Activated T-helper 1 cell treated with anti-CD3 and anti-CD28 coated beads, Interleukin-12 subunit alpha, Interleukin-12 subunit beta, Interleukin-2, Interleukin-4 antibody, amounts not matched to agents 30 ng/mL and 10 ng/mL and 1 ng/mL, durations not matched to agents 14 hours and 24 hours and 36 hours (primary cell): ENCODE measurements at regions not wholly inside any gene's neighbourhood (a gene's known extent, or its start where the extent isn't known, plus 50 kb on each side); places are given as distances from the start of the nearest gene placed in this dataset.

ENCODE experiments used
- DNase-seq: peaks from one replicate; pipeline ENCODE4 v3.0.0; 2021; ENCODE audit warnings: low spot score
- H3K27ac Mint-ChIP-seq: one replicate; pipeline ENCODE4 v1.8.0; 2021; ENCODE audit warnings: mild to moderate bottlenecking, mixed read lengths
- H3K27me3 Mint-ChIP-seq: one replicate; pipeline ENCODE4 v1.8.0; 2022; ENCODE audit warnings: mild to moderate bottlenecking, moderate library complexity, mixed read lengths; ENCODE audit not compliant: insufficient read depth
- H3K36me3 Mint-ChIP-seq: one replicate; pipeline ENCODE4 v1.8.0; 2021; ENCODE audit warnings: low read depth, mixed read lengths
- H3K4me1 Mint-ChIP-seq: one replicate; pipeline ENCODE4 v1.8.0; 2021; ENCODE audit warnings: low read depth, mixed read lengths
- H3K4me3 Mint-ChIP-seq: one replicate; pipeline ENCODE4 v1.8.0; 2021; ENCODE audit warnings: mild to moderate bottlenecking, moderate library complexity, mixed read lengths
- H3K9me3 Mint-ChIP-seq: one replicate; pipeline ENCODE4 v1.8.0; 2021; ENCODE audit warnings: mixed read lengths
- intact Hi-C: fragments of 100-400 bp; cut with micrococcal nuclease; formaldehyde crosslinking; loops from one replicate; pipeline ENCODE4 v1.15.1; 2024

- no peaks in the 10 kb centered on the region for H3K4me1 Mint-ChIP-seq
- H3K27me3 Mint-ChIP-seq = peaks cover 4% of the 10 kb centered on the region
- no peaks in the 10 kb centered on the region for H3K9me3 Mint-ChIP-seq
- DNase-seq = no peak
- intact Hi-C loops = no loop called here
- no peak overlapping the region for H3K27ac Mint-ChIP-seq
- no peaks in the 10 kb centered on the region for H3K36me3 Mint-ChIP-seq
- no peak overlapping the region for H3K4me3 Mint-ChIP-seq
Observed at GRCh38 chr1:60225486-60225885, 151.9 kb upstream of the C1orf87 start.

DNA sequence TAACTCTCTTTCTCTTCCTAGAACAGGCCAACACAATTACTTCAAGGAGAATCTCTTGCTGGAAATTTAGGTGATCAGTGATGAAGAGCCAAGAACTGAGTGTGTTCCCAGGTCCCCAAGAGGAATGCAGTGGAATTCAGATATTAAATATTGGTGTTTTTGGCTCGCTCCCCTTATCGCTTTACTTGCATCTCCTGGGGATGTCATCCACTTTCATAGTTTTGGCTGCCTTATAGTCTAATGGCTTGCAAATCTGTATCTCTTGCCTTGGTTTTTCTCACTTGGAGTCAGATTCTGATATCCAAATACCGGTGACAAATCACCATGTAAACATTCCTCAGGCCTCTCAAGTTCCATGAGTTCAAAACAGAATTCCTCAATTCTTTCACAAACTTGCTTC is 151.0 kb upstream of the C1orf87 start:
- DNase-seq = no peak
- Mint-ChIP-seq H3K4me3 (no peak overlapping the region), H3K36me3 (no peaks in the 10 kb centered on the region), H3K4me1 (no peaks in the 10 kb centered on the region), H3K27ac (no peak overlapping the region), H3K27me3 (peaks cover 4% of the 10 kb centered on the region), H3K9me3 (no peaks in the 10 kb centered on the region)
- intact Hi-C loops = no loop called here

DNA sequence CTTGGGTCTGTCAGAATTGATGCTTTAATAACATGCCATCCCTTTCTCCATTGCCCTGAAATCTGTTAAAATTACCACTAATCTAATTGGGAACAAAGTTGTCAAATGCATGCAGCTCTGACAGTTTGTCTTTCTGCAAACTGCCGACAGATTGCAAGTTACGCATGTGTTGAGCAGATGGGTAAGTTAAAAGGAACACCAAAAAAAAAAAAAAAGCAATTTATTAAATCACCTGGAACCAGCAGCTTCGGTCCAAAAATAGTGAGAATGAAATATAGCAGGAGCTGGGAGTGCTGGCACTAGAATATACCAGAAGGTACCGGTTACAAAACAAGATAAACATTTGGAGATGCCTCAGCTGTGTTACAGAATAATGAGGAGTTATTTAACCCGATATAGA is 149.6 kb upstream of the C1orf87 start:
- DNase-seq = no peak
- intact Hi-C loops = no loop called here

GRCh38 chr1:60222360-60223115 is 149.0 kb upstream of the C1orf87 start:
- Mint-ChIP-seq H3K4me1 (no peaks in the 10 kb centered on the region), H3K9me3 (no peaks in the 10 kb centered on the region), H3K27ac (no peak overlapping the region), H3K4me3 (no peak overlapping the region), H3K36me3 (no peaks in the 10 kb centered on the region), H3K27me3 (peaks cover 4% of the 10 kb centered on the region)
- intact Hi-C loops = no loop called here
- DNase-seq = no peak

More for the DNA sequence above, 149.6 kb upstream of the C1orf87 start:
- no peaks in the 10 kb centered on the region for H3K4me1 Mint-ChIP-seq
- no peaks in the 10 kb centered on the region for H3K9me3 Mint-ChIP-seq
- H3K4me3 Mint-ChIP-seq = no peak overlapping the region
- H3K27ac Mint-ChIP-seq = no peak overlapping the region
- no peaks in the 10 kb centered on the region for H3K36me3 Mint-ChIP-seq
- H3K27me3 Mint-ChIP-seq = peaks cover 4% of the 10 kb centered on the region

GRCh38 chr1:60213253-60213652 is 139.7 kb upstream of the C1orf87 start:
- intact Hi-C loops = no loop called here

GRCh38 chr1:60196026-60196425 is 122.5 kb upstream of the C1orf87 start:
- H3K27me3 Mint-ChIP-seq = no peaks in the 10 kb centered on the region
- no peak for DNase-seq
- intact Hi-C loops = no loop called here
- H3K9me3 Mint-ChIP-seq = no peaks in the 10 kb centered on the region
- H3K36me3 Mint-ChIP-seq = no peaks in the 10 kb centered on the region
- H3K27ac Mint-ChIP-seq = no peak overlapping the region
- no peak overlapping the region for H3K4me3 Mint-ChIP-seq
- no peaks in the 10 kb centered on the region for H3K4me1 Mint-ChIP-seq

More at GRCh38 chr1:60213253-60213652, 139.7 kb upstream of the C1orf87 start:
- H3K27ac Mint-ChIP-seq = no peak overlapping the region
- H3K36me3 Mint-ChIP-seq = no peaks in the 10 kb centered on the region
- no peak overlapping the region for H3K4me3 Mint-ChIP-seq
- no peaks in the 10 kb centered on the region for H3K9me3 Mint-ChIP-seq
- H3K4me1 Mint-ChIP-seq = no peaks in the 10 kb centered on the region
- no peak for DNase-seq
- H3K27me3 Mint-ChIP-seq = no peaks in the 10 kb centered on the region

DNA sequence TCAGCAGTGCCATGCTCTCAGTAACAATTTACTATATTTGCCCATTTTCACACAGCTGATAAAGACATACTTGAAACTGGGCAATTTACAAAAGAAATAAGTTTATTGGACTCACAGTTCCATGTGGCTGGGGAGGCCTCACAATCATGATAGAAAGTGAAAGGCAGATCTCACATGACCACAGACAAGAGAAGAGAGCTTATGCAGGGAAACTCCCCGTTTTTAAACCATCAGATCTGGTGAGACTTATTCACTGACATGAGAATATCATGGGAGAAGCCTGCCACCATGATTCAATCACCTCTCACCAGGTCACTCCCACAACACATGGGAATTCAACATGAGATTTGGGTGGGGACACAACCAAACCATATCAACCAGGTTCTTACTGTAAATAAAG is 112.1 kb upstream of the C1orf87 start:
- Mint-ChIP-seq H3K27ac (no peak overlapping the region), H3K4me3 (no peak overlapping the region), H3K9me3 (peaks cover 4% of the 10 kb centered on the region), H3K27me3 (no peaks in the 10 kb centered on the region), H3K36me3 (no peaks in the 10 kb centered on the region), H3K4me1 (no peaks in the 10 kb centered on the region)
- DNase-seq = no peak
- intact Hi-C loops = no loop called here

DNA sequence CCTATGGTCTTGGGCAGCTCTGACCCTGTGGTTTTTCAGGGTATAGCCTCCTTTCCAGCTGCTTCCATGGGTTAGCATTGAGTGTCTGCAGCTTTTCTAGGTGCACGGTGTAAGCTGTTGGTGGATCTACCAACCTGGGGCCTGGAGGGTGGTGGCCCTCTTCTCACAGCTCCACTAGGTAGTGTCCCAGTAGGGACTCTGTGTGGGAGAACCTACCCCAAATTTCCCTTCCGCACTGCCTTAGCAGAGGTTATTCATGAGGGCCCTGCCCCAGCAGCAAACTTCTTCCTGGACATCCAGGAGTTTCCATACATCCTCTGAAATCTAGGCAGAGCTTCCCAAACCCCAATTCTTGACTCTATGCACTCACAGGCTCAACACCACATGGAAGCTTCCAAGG is 111.0 kb upstream of the C1orf87 start:
- H3K27ac Mint-ChIP-seq = no peak overlapping the region
- H3K4me1 Mint-ChIP-seq = no peaks in the 10 kb centered on the region
- H3K27me3 Mint-ChIP-seq = no peaks in the 10 kb centered on the region
- no peak overlapping the region for H3K4me3 Mint-ChIP-seq
- intact Hi-C loops = no loop called here
- no peak for DNase-seq
- H3K9me3 Mint-ChIP-seq = peaks cover 4% of the 10 kb centered on the region
- H3K36me3 Mint-ChIP-seq = no peaks in the 10 kb centered on the region

GRCh38 chr1:60173729-60174505 is 100.3 kb upstream of the C1orf87 start:
- H3K36me3 Mint-ChIP-seq = no peaks in the 10 kb centered on the region
- no peak overlapping the region for H3K27ac Mint-ChIP-seq
- no peaks in the 10 kb centered on the region for H3K9me3 Mint-ChIP-seq
- DNase-seq = no peak
- no peaks in the 10 kb centered on the region for H3K4me1 Mint-ChIP-seq
- no peaks in the 10 kb centered on the region for H3K27me3 Mint-ChIP-seq
- no peak overlapping the region for H3K4me3 Mint-ChIP-seq
- intact Hi-C loops = no loop called here

GRCh38 chr1:60173006-60173405 is 99.4 kb upstream of the C1orf87 start:
- Mint-ChIP-seq H3K9me3 (no peaks in the 10 kb centered on the region), H3K4me1 (no peaks in the 10 kb centered on the region), H3K27me3 (no peaks in the 10 kb centered on the region), H3K4me3 (no peak overlapping the region), H3K36me3 (no peaks in the 10 kb centered on the region), H3K27ac (no peak overlapping the region)
- intact Hi-C loops = no loop called here
- no peak for DNase-seq

- H3K4me3 Mint-ChIP-seq = no peak overlapping the region
- no peaks in the 10 kb centered on the region for H3K27me3 Mint-ChIP-seq
- H3K9me3 Mint-ChIP-seq = no peaks in the 10 kb centered on the region
- no peak for DNase-seq
- intact Hi-C loops = no loop called here
- no peaks in the 10 kb centered on the region for H3K36me3 Mint-ChIP-seq
- H3K4me1 Mint-ChIP-seq = no peaks in the 10 kb centered on the region
- no peak overlapping the region for H3K27ac Mint-ChIP-seq
Observed at GRCh38 chr1:60171801-60172200, 98.2 kb upstream of the C1orf87 start.

GRCh38 chr1:60170709-60171108 is 97.1 kb upstream of the C1orf87 start:
- Mint-ChIP-seq H3K27ac (no peak overlapping the region), H3K4me3 (no peak overlapping the region), H3K27me3 (no peaks in the 10 kb centered on the region), H3K36me3 (no peaks in the 10 kb centered on the region), H3K9me3 (no peaks in the 10 kb centered on the region), H3K4me1 (no peaks in the 10 kb centered on the region)
- intact Hi-C loops = no loop called here
- no peak for DNase-seq

DNA sequence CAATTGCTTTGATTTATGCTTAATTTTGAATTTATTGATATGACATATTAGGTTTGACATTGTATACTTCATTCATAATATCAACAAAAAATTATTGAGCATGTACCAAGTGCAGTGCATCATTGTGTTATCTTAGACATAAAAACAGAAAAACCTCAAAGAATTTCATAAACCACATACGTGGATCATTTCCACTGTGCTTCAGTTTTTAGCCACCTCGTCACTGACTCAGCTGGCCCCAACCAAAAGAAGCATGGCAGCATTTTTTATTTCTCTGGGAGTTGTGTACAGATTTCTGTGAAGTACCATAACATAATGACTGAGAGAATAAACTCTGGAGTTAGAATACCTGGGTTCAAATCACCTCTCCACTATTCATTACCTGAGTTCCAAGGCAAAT is 95.6 kb upstream of the C1orf87 start:
- intact Hi-C loops = no loop called here
- Mint-ChIP-seq H3K9me3 (no peaks in the 10 kb centered on the region), H3K27ac (no peak overlapping the region), H3K36me3 (no peaks in the 10 kb centered on the region), H3K4me3 (no peak overlapping the region), H3K4me1 (no peaks in the 10 kb centered on the region), H3K27me3 (no peaks in the 10 kb centered on the region)
- no peak for DNase-seq
